ENCODE measurements at regions not wholly inside any gene's neighbourhood (a gene's known extent, or its start where the extent isn't known, plus 50 kb on each side); places are given as distances from the start of the nearest gene placed in this dataset.
A peak's percentile ranks its signal among the peaks of the same experiment; 100 is the strongest.
"Not testable (repeated sequence)": the region's sequence is repeated elsewhere in the genome, so short reads cannot be mapped to it uniquely, and the experiment has no call there.

- peak in 1 of 2 experiments; percentile 32 for DNase-seq (ENCODE audit: low read depth in 2 of 2)
These were observed 78.0 kb upstream of the LHFPL2 start for GRCh38 chr5:78726571-78726970.

DNA sequence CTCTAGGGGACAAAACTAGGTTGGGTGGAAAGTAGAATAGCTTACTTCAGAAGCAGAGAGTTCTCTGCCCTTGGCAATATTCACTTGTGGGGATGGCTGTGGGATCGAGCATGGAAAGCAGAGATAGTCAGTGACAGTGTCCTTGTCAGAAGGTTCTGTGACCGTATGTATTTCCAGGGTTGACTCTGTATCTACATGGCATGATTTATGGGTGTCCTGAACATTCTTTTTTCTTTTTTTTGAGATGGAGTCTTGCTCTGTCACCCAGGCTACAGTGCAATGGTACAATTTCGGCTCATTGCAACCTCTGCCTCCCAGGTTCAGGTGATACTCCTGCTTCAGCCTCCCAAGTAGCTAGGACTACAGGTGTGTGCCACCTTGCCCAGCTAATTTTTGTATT is 77.4 kb upstream of the LHFPL2 start:
- DNase-seq (ENCODE audit: low read depth in 2 of 2) = no peak

- DNase-seq (ENCODE audit: low read depth in 2 of 2) = no peak
These were observed 75.5 kb upstream of the LHFPL2 start for GRCh38 chr5:78724061-78724460.

- no peak for DNase-seq (ENCODE audit: low read depth in 2 of 2)
These were observed 72.4 kb upstream of the LHFPL2 start for GRCh38 chr5:78720997-78721396.

GRCh38 chr5:78720227-78720985 is 71.8 kb upstream of the LHFPL2 start:
- no peak for DNase-seq (ENCODE audit: low read depth in 2 of 2)

- no peak for DNase-seq (ENCODE audit: low read depth in 2 of 2)
These were observed 71.1 kb upstream of the LHFPL2 start for GRCh38 chr5:78719504-78720219.

- DNase-seq (ENCODE audit: low read depth in 2 of 2) = no peak
These were observed 70.3 kb upstream of the LHFPL2 start for GRCh38 chr5:78718824-78719223.

GRCh38 chr5:78717674-78718584 is 69.4 kb upstream of the LHFPL2 start:
- no peak for DNase-seq (ENCODE audit: low read depth in 2 of 2)

DNA sequence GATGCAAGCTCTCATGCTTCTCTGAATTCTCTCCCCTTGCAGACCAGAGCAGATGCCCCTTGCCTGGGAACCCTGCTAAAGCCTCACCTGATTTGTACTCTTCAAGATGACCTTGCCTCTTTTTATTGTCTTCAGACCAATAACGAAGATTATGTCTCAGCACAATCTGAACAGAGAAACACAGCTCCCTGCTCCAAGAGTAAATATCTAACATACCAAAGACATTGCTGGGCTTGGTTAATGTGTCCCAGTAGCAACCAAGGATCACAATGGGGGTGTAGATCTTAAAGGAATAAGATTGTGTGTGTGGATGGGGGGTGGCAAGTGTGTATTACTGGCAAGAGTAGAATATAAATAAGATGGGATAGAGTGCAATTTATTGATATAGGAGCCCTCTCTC is 67.6 kb upstream of the LHFPL2 start:
- no peak for DNase-seq (ENCODE audit: low read depth in 2 of 2)

DNA sequence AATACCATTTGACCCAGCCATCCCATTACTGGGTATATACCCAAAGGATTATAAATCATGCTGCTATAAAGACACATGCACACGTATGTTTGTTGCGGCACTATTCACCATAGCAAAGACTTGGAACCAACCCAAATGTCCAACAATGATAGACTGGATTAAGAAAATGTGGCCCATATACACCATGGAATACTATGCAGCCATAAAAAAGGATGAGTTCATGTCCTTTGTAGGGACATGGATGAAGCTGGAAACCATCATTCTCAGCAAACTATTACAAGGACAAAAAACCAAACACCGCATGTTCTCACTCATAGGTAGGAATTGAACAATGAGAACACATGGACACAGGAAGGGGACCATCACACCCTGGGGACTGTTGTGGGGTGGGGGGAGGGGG is 66.8 kb upstream of the LHFPL2 start:
- DNase-seq (ENCODE audit: low read depth in 2 of 2) = not testable (repeated sequence)

GRCh38 chr5:78711670-78712069 is 63.1 kb upstream of the LHFPL2 start:
- DNase-seq (ENCODE audit: low read depth in 2 of 2) = not testable (repeated sequence)

DNA sequence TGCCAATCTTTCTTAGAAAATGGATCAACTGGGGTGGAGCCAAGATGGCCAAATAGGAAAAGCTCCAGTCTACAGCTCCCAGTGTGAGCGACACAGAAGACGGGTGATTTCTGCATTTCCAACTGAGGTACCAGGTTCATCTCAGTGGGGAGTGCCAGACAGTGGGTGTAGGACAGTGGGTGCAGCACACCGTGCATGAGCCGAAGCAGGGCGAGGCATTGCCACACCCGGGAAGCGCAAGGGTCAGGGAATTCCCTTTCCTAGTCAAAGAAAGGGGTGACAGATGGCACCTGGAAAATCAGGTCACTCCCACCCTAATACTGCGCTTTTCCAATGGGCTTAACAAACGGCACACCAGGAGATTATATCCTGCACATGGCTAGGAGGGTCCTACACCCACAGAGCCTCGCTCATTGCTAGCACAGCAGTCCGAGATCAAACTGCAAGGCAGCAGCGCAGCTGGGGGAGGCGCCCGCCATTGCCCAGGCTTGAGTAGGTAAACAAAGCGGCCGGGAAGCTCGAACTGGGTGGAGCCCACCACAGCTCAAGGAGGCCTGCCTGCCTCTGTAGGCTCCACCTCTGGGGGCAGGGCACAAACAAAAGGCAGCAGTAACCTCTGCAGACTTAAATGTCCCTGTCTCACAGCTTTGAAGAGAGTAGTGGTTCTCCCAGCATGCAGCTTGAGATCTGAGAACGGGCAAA is 61.3 kb upstream of the LHFPL2 start:
- not testable (repeated sequence) for DNase-seq (ENCODE audit: low read depth in 2 of 2)

DNA sequence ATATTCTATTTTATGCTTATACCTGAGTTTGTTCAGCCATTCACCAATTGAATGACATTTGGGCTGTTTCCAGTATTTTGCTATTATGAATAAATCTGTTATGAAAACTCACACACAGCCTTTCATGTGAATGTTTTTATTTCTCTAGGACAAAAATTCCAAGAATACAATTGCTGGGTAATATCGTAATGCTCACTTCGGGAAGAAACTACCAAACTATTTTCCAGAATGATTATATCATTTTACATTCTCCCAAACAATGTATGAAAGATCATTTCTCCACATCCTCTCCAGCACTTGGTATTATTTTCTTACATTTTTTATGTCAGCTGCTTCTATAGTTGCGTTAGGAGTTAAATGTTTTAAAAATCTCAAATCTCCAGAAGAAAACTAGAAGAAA is 58.3 kb upstream of the LHFPL2 start:
- no peak for DNase-seq (ENCODE audit: low read depth in 2 of 2)

DNA sequence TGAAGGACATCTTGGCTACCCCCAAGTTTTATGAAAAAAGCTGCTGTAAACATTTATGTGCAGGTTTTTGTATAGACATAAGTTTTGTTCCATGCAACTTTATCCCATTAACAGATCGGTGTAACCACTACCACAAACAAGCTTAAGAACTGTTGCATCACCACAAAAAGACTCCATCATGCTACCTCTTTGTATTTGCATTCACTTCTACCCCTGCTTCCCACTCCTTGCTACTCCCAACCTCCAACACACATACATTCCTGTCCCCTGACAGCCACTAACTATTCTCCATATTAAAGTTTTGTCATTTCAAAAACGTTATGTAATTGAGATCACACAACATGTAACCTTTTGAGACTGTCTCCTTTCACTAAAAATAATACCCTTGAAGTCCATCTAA is 57.8 kb upstream of the LHFPL2 start:
- no peak for DNase-seq (ENCODE audit: low read depth in 2 of 2)

DNA sequence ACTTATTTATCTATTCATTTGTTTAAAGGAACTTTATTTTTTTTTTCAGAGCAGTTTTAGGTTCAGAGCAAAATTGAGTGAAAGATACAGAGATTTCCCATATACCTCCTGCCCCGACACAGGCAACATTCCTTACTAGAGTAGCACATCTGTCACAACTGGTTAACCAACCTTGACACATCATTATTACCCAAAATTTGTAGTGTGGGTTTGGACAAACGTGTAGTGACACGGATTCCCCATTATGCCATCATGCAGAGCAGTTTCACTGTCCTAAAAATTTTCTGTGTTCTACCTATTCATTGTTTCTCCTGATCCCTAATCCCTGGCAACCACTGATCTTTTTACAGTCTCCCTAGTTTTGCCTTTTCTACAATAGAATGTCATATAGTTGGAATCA is 57.3 kb upstream of the LHFPL2 start:
- DNase-seq (ENCODE audit: low read depth in 2 of 2) = no peak

DNA sequence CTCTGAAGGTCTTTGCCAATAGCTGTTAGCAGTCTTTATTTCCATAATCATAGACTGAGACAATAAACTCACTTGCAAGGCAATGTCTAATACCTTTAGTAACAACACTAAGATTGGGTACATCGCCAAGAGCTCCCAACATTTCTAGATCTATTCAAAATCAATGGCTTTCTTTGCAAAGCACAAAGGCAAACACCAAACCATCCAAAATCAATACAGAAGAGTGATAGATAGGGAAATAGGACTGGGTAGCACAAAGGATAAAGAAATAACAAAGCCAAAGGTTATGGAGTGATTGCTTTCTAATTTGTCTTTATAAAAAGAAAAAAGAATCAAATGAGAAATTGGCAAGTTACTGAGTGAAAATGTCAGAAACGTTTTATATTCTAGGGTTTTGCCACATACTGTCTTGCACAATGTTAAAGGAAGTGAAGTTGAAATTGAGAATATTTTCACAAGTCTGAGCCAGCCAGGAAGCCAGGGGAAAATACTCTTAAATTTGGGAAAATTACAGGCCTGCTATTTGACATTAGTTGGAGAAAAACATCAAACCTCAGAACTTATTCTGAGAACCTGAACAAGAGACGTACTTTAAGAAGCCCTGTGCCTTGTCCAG is 53.3 kb upstream of the LHFPL2 start:
- no peak for DNase-seq (ENCODE audit: low read depth in 2 of 2)

DNA sequence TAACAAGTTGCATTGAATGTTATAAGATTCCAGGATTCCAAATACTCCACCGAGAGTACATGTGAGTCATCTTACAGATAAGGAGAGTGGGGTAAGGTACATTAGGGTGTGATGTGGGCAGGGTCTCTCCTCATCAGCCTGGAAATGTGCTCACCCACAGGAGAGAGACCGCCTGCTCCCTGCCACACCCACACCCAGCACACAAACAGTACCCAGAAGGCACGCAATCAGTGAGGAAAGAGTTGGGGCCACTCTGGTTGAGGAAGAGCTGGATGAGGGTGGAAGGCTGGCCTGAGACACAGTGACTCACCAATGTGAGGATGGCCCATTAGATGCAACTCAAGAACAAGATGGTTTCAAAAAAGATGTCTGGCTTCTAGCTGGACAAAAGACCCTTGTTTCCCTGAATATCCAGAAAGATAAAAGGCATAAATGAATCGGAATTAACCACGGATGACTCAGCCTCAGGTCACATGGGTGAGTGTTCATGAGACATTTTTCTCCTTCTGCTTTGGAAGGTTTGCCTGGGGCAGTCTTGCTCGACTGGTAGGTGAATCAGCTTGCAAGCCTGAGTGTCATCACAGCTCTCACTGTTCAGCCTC is 51.1 kb upstream of the LHFPL2 start:
- no peak for DNase-seq (ENCODE audit: low read depth in 2 of 2)

DNA sequence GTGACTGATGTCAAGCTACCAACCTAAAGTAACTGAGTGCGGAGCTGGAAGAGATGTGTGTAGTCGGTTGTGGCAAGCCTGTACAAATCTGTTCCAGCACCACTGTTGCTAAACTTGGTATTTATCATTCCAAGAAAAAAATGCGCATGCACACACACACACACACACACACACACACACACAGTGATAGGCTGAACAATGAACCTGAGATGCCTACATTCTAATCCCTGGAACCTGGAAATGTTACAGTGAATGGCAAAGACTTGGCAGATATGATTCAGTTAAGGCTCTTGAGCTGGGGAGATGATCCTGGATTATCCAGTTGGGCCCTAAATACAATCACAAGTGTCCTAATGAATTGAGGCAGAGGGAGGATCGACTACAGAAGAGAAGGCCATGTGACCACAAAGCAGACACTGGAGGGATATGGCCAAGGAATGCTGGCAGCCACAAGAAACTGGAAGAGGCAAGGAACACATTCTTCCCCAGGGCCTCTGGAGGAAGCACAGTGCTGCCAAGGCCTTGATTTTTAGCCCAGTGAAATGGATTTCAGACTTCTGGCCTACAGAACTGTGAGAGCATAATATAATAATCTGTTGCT is 49.7 kb upstream of the LHFPL2 start:
- peak in 1 of 2 experiments; percentile 43 for DNase-seq (ENCODE audit: low read depth in 2 of 2)

All from fibroblast of skin of left biceps (primary cell).